ENCODE measurements at regions not wholly inside any gene's neighbourhood (a gene's known extent, or its start where the extent isn't known, plus 50 kb on each side); places are given as distances from the start of the nearest gene placed in this dataset.
A peak's percentile ranks its signal among the peaks of the same experiment; 100 is the strongest.

- DNase-seq (ENCODE audit: low spot score), result no peak
- no peak for TF ChIP-seq CTCF (IDR thresholded peaks at IDR 0.05; ENCODE audit: extremely low read depth, missing control alignments)
These were observed 605.5 kb upstream of the CDH7 start for GRCh38 chr18:65145312-65145711.

GRCh38 chr18:65133610-65134009 is 617.2 kb upstream of the CDH7 start:
- no peak for TF ChIP-seq CTCF (IDR thresholded peaks at IDR 0.05; ENCODE audit: extremely low read depth, missing control alignments)

GRCh38 chr18:65124633-65125032 is 626.2 kb upstream of the CDH7 start:
- DNase-seq (ENCODE audit: low spot score), result no peak
- no peak for TF ChIP-seq CTCF (IDR thresholded peaks at IDR 0.05; ENCODE audit: extremely low read depth, missing control alignments)

More at GRCh38 chr18:65133610-65134009, 617.2 kb upstream of the CDH7 start:
- no peak for DNase-seq (ENCODE audit: low spot score)

- TF ChIP-seq CTCF (IDR thresholded peaks at IDR 0.05; ENCODE audit: extremely low read depth, missing control alignments), result no peak
- no peak for DNase-seq (ENCODE audit: low spot score)
These were observed 646.9 kb upstream of the CDH7 start for GRCh38 chr18:65103864-65104263.

- no peak for TF ChIP-seq CTCF (IDR thresholded peaks at IDR 0.05; ENCODE audit: extremely low read depth, missing control alignments)
- no peak for DNase-seq (ENCODE audit: low spot score)
These were observed 657.5 kb upstream of the CDH7 start for GRCh38 chr18:65093346-65093745.

- TF ChIP-seq CTCF (IDR thresholded peaks at IDR 0.05; ENCODE audit: extremely low read depth, missing control alignments), result no peak
- DNase-seq (ENCODE audit: low spot score), result peak; percentile 1
These were observed 659.0 kb upstream of the CDH7 start for GRCh38 chr18:65091744-65092329.

- no peak for TF ChIP-seq CTCF (IDR thresholded peaks at IDR 0.05; ENCODE audit: extremely low read depth, missing control alignments)
- DNase-seq (ENCODE audit: low spot score), result no peak
These were observed 667.9 kb upstream of the CDH7 start for GRCh38 chr18:65082907-65083306.

Measured in GM20000 (cell line).